ENCODE measurements at regions not wholly inside any gene's neighbourhood (a gene's known extent, or its start where the extent isn't known, plus 50 kb on each side); places are given as distances from the start of the nearest gene placed in this dataset.

DNA sequence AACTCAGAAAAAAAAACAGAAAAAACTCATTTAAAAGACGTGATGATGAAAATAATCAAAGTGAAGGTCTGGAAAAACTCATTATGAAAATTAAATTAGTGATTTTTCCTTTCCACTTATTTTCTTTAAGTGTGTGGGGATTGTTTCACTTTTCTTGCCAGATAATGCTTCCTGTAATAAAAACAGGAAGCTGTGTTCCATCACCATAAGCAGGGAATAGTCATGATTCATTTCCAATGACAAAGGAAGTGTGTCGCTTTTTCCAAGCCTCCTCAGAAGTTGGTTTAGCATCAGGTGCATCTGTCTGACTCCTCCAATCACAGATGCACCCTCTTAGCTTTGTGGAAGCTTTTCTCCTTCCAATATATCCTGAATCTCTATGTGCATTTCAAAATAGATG lies 2068.7 kb downstream of the MAT2B start:
- TF ChIP-seq EZH2 (IDR thresholded peaks at IDR 0.05; ENCODE audit: borderline replicate concordance, insufficient read depth, low read length, poor library complexity, severe bottlenecking) (no peak), POLR2AphosphoS5 (IDR thresholded peaks at IDR 0.05) (no peak)
- TF ChIP-seq, protein P1, sequence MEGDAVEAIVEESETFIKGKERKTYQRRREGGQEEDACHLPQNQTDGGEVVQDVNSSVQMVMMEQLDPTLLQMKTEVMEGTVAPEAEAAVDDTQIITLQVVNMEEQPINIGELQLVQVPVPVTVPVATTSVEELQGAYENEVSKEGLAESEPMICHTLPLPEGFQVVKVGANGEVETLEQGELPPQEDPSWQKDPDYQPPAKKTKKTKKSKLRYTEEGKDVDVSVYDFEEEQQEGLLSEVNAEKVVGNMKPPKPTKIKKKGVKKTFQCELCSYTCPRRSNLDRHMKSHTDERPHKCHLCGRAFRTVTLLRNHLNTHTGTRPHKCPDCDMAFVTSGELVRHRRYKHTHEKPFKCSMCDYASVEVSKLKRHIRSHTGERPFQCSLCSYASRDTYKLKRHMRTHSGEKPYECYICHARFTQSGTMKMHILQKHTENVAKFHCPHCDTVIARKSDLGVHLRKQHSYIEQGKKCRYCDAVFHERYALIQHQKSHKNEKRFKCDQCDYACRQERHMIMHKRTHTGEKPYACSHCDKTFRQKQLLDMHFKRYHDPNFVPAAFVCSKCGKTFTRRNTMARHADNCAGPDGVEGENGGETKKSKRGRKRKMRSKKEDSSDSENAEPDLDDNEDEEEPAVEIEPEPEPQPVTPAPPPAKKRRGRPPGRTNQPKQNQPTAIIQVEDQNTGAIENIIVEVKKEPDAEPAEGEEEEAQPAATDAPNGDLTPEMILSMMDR (IDR thresholded peaks at IDR 0.05; ENCODE audit: poor library complexity, severe bottlenecking) = no peak
